OCI-LY7 (cell line): ENCODE measurements at regions not wholly inside any gene's neighbourhood (a gene's known extent, or its start where the extent isn't known, plus 50 kb on each side); places are given as distances from the start of the nearest gene placed in this dataset.
"Not testable (repeated sequence)": the region's sequence is repeated elsewhere in the genome, so short reads cannot be mapped to it uniquely, and the experiment has no call there.

Source experiments
- CTCF ChIP-seq: fragments of 200-600 bp; sonication (generic); conservative IDR thresholded peaks from 2 replicates; pipeline ENCODE4 v1.5.1; 2014; ENCODE audit warnings: mild to moderate bottlenecking, antibody characterized with exemption, low read length, moderate library complexity, mixed read lengths
- EZH2phosphoT487 ChIP-seq: fragments of 200-600 bp; sonication (generic); IDR thresholded peaks from 2 replicates; pipeline ENCODE4 v1.6.1; 2018; ENCODE audit warnings: low read depth, borderline replicate concordance, mild to moderate bottlenecking, mixed run types, antibody characterized with exemption, low read length, moderate library complexity, mixed read lengths

- not testable (repeated sequence) for TF ChIP-seq CTCF, EZH2phosphoT487
Measured at GRCh38 chrY:17511984-17512383, 368.0 kb downstream of the CDY2B start.
